ENCODE measurements at regions not wholly inside any gene's neighbourhood (a gene's known extent, or its start where the extent isn't known, plus 50 kb on each side); places are given as distances from the start of the nearest gene placed in this dataset.

DNA sequence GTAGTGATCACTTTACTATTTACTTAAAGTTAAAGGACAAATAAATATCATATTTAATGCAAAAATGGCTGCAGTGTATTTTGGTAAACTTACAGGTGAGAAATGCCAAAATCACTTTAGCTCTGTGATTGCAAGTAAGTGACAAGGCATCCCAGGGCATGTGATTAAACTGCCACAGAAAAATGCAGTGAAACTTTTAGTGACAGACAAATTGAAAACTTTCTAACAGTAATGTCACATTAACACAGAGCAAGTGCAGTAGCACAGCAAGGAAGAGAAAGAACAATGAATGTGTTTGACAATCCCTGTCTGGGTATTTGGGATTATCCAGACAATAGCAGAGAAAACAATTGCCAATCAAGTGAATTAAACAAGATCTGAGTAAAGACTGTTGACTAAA lies 606.8 kb downstream of the SLCO4C1 start:
- intact Hi-C loops (cut with micrococcal nuclease) = no loop called here
- Histone ChIP-seq H3K9me3 (replicated peaks; ENCODE audit: control insufficient read depth, insufficient read depth, low read length) (no peaks in the 10 kb centered on the region), H3K4me2 (ENCODE audit: insufficient read depth, low read length) (no peak overlapping the region), H4K20me1 (replicated peaks; ENCODE audit: control insufficient read depth, extremely low read depth, insufficient read depth, low read length) (no peaks in the 10 kb centered on the region), H3K36me3 (ENCODE audit: control insufficient read depth in 2 of 2, extremely low read depth in 1 of 2, insufficient read depth in 2 of 2, low read length in 2 of 2) (no peaks in the 10 kb centered on the region), H3K9ac (replicated peaks; ENCODE audit: extremely low read depth, insufficient read depth, low read length) (no peak overlapping the region), H3K4me3 (replicated peaks in 1 of 3; ENCODE audit: insufficient read depth in 1 of 3, low read depth in 1 of 3, low read length in 3 of 3) (no peak overlapping the region), H3K27ac (ENCODE audit: insufficient read depth, low read depth, low read length) (no peak overlapping the region), H3K79me2 (ENCODE audit: control insufficient read depth, insufficient read depth, low read length) (no peaks in the 10 kb centered on the region), H3K27me3 (ENCODE audit: control insufficient read depth in 2 of 2, insufficient read depth in 2 of 2, low read length in 2 of 2) (no peaks in the 10 kb centered on the region), H2AFZ (ENCODE audit: low read depth, low read length) (no peak overlapping the region), H3K4me1 (ENCODE audit: control insufficient read depth, extremely low read depth, insufficient read depth, low read length) (no peaks in the 10 kb centered on the region), H3K9me1 (replicated peaks; ENCODE audit: control insufficient read depth, extremely low read depth, insufficient read depth, low read length) (no peaks in the 10 kb centered on the region)
- no peak for DNase-seq (ENCODE audit: low read depth, low spot score)
- TF ChIP-seq JUN (IDR thresholded peaks at IDR 0.05; ENCODE audit: borderline replicate concordance, insufficient read depth, insufficient read length, low read depth) (no peak), MYC (IDR thresholded peaks at IDR 0.05; ENCODE audit: low read depth, low read length) (no peak), POLR2A (IDR thresholded peaks at IDR 0.05; ENCODE audit: low read depth, low read length) (no peak), EZH2 (IDR thresholded peaks at IDR 0.05; ENCODE audit: borderline replicate concordance, low read depth, low read length, severe bottlenecking) (no peak), GATA2 (IDR thresholded peaks at IDR 0.05; ENCODE audit: insufficient read depth, insufficient read length, low read depth, low read length) (no peak), POLR2AphosphoS5 (IDR thresholded peaks at IDR 0.05; ENCODE audit: insufficient read depth, low read depth, low read length) (no peak), FOS (IDR thresholded peaks at IDR 0.05; ENCODE audit: borderline replicate concordance, insufficient read depth, low read length) (no peak)
- TF ChIP-seq, protein P1, sequence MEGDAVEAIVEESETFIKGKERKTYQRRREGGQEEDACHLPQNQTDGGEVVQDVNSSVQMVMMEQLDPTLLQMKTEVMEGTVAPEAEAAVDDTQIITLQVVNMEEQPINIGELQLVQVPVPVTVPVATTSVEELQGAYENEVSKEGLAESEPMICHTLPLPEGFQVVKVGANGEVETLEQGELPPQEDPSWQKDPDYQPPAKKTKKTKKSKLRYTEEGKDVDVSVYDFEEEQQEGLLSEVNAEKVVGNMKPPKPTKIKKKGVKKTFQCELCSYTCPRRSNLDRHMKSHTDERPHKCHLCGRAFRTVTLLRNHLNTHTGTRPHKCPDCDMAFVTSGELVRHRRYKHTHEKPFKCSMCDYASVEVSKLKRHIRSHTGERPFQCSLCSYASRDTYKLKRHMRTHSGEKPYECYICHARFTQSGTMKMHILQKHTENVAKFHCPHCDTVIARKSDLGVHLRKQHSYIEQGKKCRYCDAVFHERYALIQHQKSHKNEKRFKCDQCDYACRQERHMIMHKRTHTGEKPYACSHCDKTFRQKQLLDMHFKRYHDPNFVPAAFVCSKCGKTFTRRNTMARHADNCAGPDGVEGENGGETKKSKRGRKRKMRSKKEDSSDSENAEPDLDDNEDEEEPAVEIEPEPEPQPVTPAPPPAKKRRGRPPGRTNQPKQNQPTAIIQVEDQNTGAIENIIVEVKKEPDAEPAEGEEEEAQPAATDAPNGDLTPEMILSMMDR (IDR thresholded peaks at IDR 0.05; ENCODE audit: extremely low read depth in 1 of 2, insufficient read depth in 1 of 2, low read depth in 1 of 2, low read length in 2 of 2) = no peak
- TF ChIP-seq, protein P2, sequence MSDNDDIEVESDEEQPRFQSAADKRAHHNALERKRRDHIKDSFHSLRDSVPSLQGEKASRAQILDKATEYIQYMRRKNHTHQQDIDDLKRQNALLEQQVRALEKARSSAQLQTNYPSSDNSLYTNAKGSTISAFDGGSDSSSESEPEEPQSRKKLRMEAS (IDR thresholded peaks at IDR 0.05; ENCODE audit: insufficient read depth, insufficient read length) = no peak
- ChIA-PET CTCF (no interaction called here), POLR2A (no interaction called here)
- FAIRE-seq = no peak
- no TSS peak for BruUV-seq (replicated peaks)
- dilution Hi-C loops (cut with MboI; ENCODE audit: extremely low pct_ligation_motif_present, low sequenced_read_pairs) = no loop called here
